HL-60 (cell line): ENCODE measurements at regions not wholly inside any gene's neighbourhood (a gene's known extent, or its start where the extent isn't known, plus 50 kb on each side); places are given as distances from the start of the nearest gene placed in this dataset.

Source experiments
- GABPA ChIP-seq: IDR thresholded peaks from 2 replicates; pipeline ENCODE4 v1.6.1; 2012; ENCODE audit warnings: low read depth
- POLR2AphosphoS5 ChIP-seq: IDR thresholded peaks from 2 replicates; pipeline ENCODE4 v1.6.1; 2012; ENCODE audit warnings: low read depth
- TF ChIP-seq, protein P1 (sequence below): IDR thresholded peaks from one replicate; pipeline ENCODE4 v1.5.1; 2011; ENCODE audit warnings: low read length, control low read depth, inconsistent platforms; ENCODE audit not compliant: insufficient read depth
- TF ChIP-seq, protein P2 (sequence below): IDR thresholded peaks from 2 replicates; pipeline ENCODE4 v1.6.1; 2012; ENCODE audit warnings: low read depth; ENCODE audit not compliant: insufficient replicate concordance

DNA sequence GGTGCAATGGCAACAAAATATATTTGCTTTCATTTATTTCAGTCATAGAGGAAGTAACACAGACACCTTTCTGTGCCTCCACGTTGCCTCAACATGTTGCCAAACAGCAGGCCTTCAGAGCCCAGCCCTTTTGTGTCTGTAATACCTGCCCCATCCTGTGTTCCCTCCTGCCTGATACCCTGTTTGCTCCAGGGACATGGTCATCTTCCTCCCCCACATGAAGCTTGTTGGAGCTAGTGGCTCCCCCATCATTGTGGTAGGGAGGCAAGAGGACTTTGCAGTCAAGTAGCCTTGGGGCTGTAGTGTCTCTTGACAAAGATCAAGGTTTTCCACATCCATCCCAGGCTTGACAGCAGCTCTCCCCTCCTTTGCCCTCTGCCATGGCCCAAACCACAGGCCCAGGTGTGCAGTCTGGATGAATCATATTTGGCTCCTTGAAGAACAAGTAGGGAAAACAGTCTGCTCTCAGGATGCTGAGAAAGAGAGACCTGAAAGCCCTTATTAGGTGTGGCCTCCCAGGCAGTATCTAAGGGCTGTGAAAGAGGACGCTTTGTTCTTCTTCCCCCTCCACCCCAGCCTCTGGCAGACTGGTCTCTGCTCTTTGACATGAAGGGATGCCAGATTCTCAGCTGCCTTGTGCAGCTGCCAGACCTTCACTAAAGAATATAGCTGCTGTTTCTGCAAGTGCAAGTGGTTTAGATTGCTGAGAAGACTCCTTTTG, 329.0 kb downstream of the C12orf75 start:
- TF ChIP-seq, protein P1, sequence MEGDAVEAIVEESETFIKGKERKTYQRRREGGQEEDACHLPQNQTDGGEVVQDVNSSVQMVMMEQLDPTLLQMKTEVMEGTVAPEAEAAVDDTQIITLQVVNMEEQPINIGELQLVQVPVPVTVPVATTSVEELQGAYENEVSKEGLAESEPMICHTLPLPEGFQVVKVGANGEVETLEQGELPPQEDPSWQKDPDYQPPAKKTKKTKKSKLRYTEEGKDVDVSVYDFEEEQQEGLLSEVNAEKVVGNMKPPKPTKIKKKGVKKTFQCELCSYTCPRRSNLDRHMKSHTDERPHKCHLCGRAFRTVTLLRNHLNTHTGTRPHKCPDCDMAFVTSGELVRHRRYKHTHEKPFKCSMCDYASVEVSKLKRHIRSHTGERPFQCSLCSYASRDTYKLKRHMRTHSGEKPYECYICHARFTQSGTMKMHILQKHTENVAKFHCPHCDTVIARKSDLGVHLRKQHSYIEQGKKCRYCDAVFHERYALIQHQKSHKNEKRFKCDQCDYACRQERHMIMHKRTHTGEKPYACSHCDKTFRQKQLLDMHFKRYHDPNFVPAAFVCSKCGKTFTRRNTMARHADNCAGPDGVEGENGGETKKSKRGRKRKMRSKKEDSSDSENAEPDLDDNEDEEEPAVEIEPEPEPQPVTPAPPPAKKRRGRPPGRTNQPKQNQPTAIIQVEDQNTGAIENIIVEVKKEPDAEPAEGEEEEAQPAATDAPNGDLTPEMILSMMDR = no peak
- TF ChIP-seq POLR2AphosphoS5 = no peak
- no peak for TF ChIP-seq GABPA
- TF ChIP-seq, protein P2, sequence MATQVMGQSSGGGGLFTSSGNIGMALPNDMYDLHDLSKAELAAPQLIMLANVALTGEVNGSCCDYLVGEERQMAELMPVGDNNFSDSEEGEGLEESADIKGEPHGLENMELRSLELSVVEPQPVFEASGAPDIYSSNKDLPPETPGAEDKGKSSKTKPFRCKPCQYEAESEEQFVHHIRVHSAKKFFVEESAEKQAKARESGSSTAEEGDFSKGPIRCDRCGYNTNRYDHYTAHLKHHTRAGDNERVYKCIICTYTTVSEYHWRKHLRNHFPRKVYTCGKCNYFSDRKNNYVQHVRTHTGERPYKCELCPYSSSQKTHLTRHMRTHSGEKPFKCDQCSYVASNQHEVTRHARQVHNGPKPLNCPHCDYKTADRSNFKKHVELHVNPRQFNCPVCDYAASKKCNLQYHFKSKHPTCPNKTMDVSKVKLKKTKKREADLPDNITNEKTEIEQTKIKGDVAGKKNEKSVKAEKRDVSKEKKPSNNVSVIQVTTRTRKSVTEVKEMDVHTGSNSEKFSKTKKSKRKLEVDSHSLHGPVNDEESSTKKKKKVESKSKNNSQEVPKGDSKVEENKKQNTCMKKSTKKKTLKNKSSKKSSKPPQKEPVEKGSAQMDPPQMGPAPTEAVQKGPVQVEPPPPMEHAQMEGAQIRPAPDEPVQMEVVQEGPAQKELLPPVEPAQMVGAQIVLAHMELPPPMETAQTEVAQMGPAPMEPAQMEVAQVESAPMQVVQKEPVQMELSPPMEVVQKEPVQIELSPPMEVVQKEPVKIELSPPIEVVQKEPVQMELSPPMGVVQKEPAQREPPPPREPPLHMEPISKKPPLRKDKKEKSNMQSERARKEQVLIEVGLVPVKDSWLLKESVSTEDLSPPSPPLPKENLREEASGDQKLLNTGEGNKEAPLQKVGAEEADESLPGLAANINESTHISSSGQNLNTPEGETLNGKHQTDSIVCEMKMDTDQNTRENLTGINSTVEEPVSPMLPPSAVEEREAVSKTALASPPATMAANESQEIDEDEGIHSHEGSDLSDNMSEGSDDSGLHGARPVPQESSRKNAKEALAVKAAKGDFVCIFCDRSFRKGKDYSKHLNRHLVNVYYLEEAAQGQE = no peak
